Activated CD8-positive, alpha-beta memory T cell treated with anti-CD3 and anti-CD28 coated beads, Interleukin-2, amount 10 ng/mL, durations not matched to agents 7 days and 5 days (primary cell): ENCODE measurements at regions not wholly inside any gene's neighbourhood (a gene's known extent, or its start where the extent isn't known, plus 50 kb on each side); places are given as distances from the start of the nearest gene placed in this dataset.
A peak's percentile ranks its signal among the peaks of the same experiment; 100 is the strongest.
"Not testable (repeated sequence)": the region's sequence is repeated elsewhere in the genome, so short reads cannot be mapped to it uniquely, and the experiment has no call there.

Experiments used
- ATAC-seq: fragments of 150-1000 bp; cut with Tn5 transposase; one replicate; pipeline ENCODE4 v1.10.0; 2021; ENCODE audit warnings: moderate library complexity
- CTCF ChIA-PET: fragments of 350-600 bp; sonication (Branson Sonifier 250); formaldehyde crosslinking; loops from one replicate; lab custom pipeline; 2021; ENCODE audit warnings: antibody characterized with exemption; lab: Charles Lee
- DNase-seq: peaks from one replicate; pipeline ENCODE4 v3.0.0-alpha.2; 2020
- H3K27ac Mint-ChIP-seq: one replicate; pipeline ENCODE4 v1.8.0; 2021; ENCODE audit warnings: mild to moderate bottlenecking, mixed read lengths
- H3K27me3 Mint-ChIP-seq: one replicate; pipeline ENCODE4 v1.8.0; 2021; ENCODE audit warnings: mixed read lengths
- H3K36me3 Mint-ChIP-seq: one replicate; pipeline ENCODE4 v1.8.0; 2021; ENCODE audit warnings: mild to moderate bottlenecking, mixed read lengths
- H3K4me1 Mint-ChIP-seq: one replicate; pipeline ENCODE4 v1.8.0; 2021; ENCODE audit warnings: mixed read lengths
- H3K4me3 Mint-ChIP-seq: one replicate; pipeline ENCODE4 v1.8.0; 2021; ENCODE audit warnings: mild to moderate bottlenecking, moderate library complexity, mixed read lengths
- H3K9me3 Mint-ChIP-seq: one replicate; pipeline ENCODE4 v1.8.0; 2022; ENCODE audit warnings: low read depth, mixed read lengths

GRCh38 chr12:25376407-25376806 lies 125.7 kb upstream of the KRAS start:
- CTCF ChIA-PET = interaction anchor here (2.1 to 2.5 kb wide), 2 partner anchors 11 to 136 kb away, joined by 14 to 16 read pairs; no protein-coding TSS in a partner anchor
- no peak for DNase-seq
- Mint-ChIP-seq H3K9me3 (no peaks in the 10 kb centered on the region), H3K27ac (peak overlapping the region; percentile 67), H3K27me3 (no peaks in the 10 kb centered on the region), H3K4me3 (no peak overlapping the region), H3K4me1 (peaks cover 67% of the 10 kb centered on the region), H3K36me3 (peaks cover 2% of the 10 kb centered on the region)
- ATAC-seq = no peak

- Mint-ChIP-seq H3K4me1 (peaks cover 59% of the 10 kb centered on the region), H3K36me3 (peaks cover 2% of the 10 kb centered on the region), H3K27me3 (no peaks in the 10 kb centered on the region), H3K27ac (peak overlapping the region; percentile 58), H3K9me3 (no peaks in the 10 kb centered on the region), H3K4me3 (no peak overlapping the region)
- ATAC-seq (peak; percentile 33), DNase-seq (no peak)
- CTCF ChIA-PET = interaction anchor here (2.0 kb wide), 1 partner anchor 9 kb away, joined by 9 read pairs; no protein-coding TSS in a partner anchor
Observed at GRCh38 chr12:25372969-25373817, 122.5 kb upstream of the KRAS start.

GRCh38 chr12:25372002-25372401 lies 121.3 kb upstream of the KRAS start:
- no peak overlapping the region for H3K4me3 Mint-ChIP-seq
- no peak overlapping the region for H3K27ac Mint-ChIP-seq
- ATAC-seq (no peak), DNase-seq (no peak)
- CTCF ChIA-PET = interaction anchor here (2.0 kb wide), 1 partner anchor 10 kb away, joined by 9 read pairs; no protein-coding TSS in a partner anchor
- peaks cover 2% of the 10 kb centered on the region for H3K36me3 Mint-ChIP-seq
- H3K27me3 Mint-ChIP-seq = no peaks in the 10 kb centered on the region
- peaks cover 50% of the 10 kb centered on the region for H3K4me1 Mint-ChIP-seq
- no peaks in the 10 kb centered on the region for H3K9me3 Mint-ChIP-seq

- DNase-seq (no peak), ATAC-seq (no peak)
- CTCF ChIA-PET = interaction anchor here (1.1 to 1.7 kb wide), 2 partner anchors 9 to 48 kb away, joined by 3 to 6 read pairs; no protein-coding TSS in a partner anchor
- no peak overlapping the region for H3K27ac Mint-ChIP-seq
- no peaks in the 10 kb centered on the region for H3K9me3 Mint-ChIP-seq
- peaks cover 3% of the 10 kb centered on the region for H3K36me3 Mint-ChIP-seq
- H3K4me1 Mint-ChIP-seq = peaks cover 45% of the 10 kb centered on the region
- no peak overlapping the region for H3K4me3 Mint-ChIP-seq
- H3K27me3 Mint-ChIP-seq = no peaks in the 10 kb centered on the region
Observed at GRCh38 chr12:25368557-25368956, 117.8 kb upstream of the KRAS start.

- DNase-seq (no peak), ATAC-seq (no peak)
- CTCF ChIA-PET = interaction anchor here (1.6 to 2.3 kb wide), 3 partner anchors 11 to 124 kb away, joined by 3 to 16 read pairs (median 12); no protein-coding TSS in a partner anchor
- H3K4me1 Mint-ChIP-seq = peaks cover 28% of the 10 kb centered on the region
- H3K27me3 Mint-ChIP-seq = no peaks in the 10 kb centered on the region
- H3K36me3 Mint-ChIP-seq = peaks cover 3% of the 10 kb centered on the region
- H3K4me3 Mint-ChIP-seq = no peak overlapping the region
- H3K27ac Mint-ChIP-seq = no peak overlapping the region
- no peaks in the 10 kb centered on the region for H3K9me3 Mint-ChIP-seq
Observed at GRCh38 chr12:25366122-25366521, 115.4 kb upstream of the KRAS start.

- Mint-ChIP-seq H3K9me3 (no peaks in the 10 kb centered on the region), H3K4me3 (peak overlapping the region; percentile 39), H3K4me1 (peaks cover 27% of the 10 kb centered on the region), H3K36me3 (peaks cover 3% of the 10 kb centered on the region), H3K27ac (peak overlapping the region; percentile 89), H3K27me3 (no peaks in the 10 kb centered on the region)
- ATAC-seq (peak; percentile 24), DNase-seq (no peak)
- CTCF ChIA-PET = interaction anchor here (1.1 to 2.3 kb wide), 5 partner anchors 12 to 124 kb away, joined by 3 to 16 read pairs (median 4); no protein-coding TSS in a partner anchor
Observed at GRCh38 chr12:25365340-25365730, 114.6 kb upstream of the KRAS start.

GRCh38 chr12:25364529-25365339 lies 114.0 kb upstream of the KRAS start:
- DNase-seq (peak; percentile 82), ATAC-seq (peak; percentile 91)
- Mint-ChIP-seq H3K27me3 (no peaks in the 10 kb centered on the region), H3K9me3 (no peaks in the 10 kb centered on the region), H3K36me3 (peaks cover 3% of the 10 kb centered on the region), H3K27ac (peak overlapping the region; percentile 89), H3K4me3 (peak overlapping the region; percentile 67), H3K4me1 (peaks cover 25% of the 10 kb centered on the region)
- CTCF ChIA-PET = interaction anchor here (1.1 to 2.3 kb wide), 5 partner anchors 12 to 123 kb away, joined by 3 to 16 read pairs (median 4); no protein-coding TSS in a partner anchor

- DNase-seq = no peak
- Mint-ChIP-seq H3K9me3 (no peaks in the 10 kb centered on the region), H3K27me3 (no peaks in the 10 kb centered on the region), H3K4me1 (peaks cover 22% of the 10 kb centered on the region), H3K4me3 (no peak overlapping the region), H3K36me3 (peaks cover 3% of the 10 kb centered on the region), H3K27ac (no peak overlapping the region)
- ATAC-seq = no peak
- CTCF ChIA-PET = no interaction called here
Observed at GRCh38 chr12:25362646-25363045, 111.9 kb upstream of the KRAS start.

GRCh38 chr12:25361511-25361910 lies 110.8 kb upstream of the KRAS start:
- DNase-seq (no peak), ATAC-seq (no peak)
- Mint-ChIP-seq H3K27ac (no peak overlapping the region), H3K9me3 (no peaks in the 10 kb centered on the region), H3K27me3 (no peaks in the 10 kb centered on the region), H3K4me1 (peaks cover 20% of the 10 kb centered on the region), H3K36me3 (peaks cover 3% of the 10 kb centered on the region), H3K4me3 (no peak overlapping the region)
- CTCF ChIA-PET = interaction anchor here (1.3 kb wide), 1 partner anchor 28 kb away, joined by 5 read pairs; no protein-coding TSS in a partner anchor

GRCh38 chr12:25357595-25357994 lies 106.9 kb upstream of the KRAS start:
- Mint-ChIP-seq H3K36me3 (no peaks in the 10 kb centered on the region), H3K27ac (no peak overlapping the region), H3K4me3 (no peak overlapping the region), H3K9me3 (no peaks in the 10 kb centered on the region), H3K27me3 (peaks cover 4% of the 10 kb centered on the region), H3K4me1 (no peaks in the 10 kb centered on the region)
- no peak for DNase-seq
- no peak for ATAC-seq
- CTCF ChIA-PET = no interaction called here

GRCh38 chr12:25352942-25353341 lies 102.2 kb upstream of the KRAS start:
- H3K27me3 Mint-ChIP-seq, CTCF ChIA-PET, DNase-seq: not testable (repeated sequence)

GRCh38 chr12:25352083-25352918 lies 101.6 kb upstream of the KRAS start:
- Mint-ChIP-seq H3K27ac (no peak overlapping the region), H3K4me1 (peaks cover 8% of the 10 kb centered on the region), H3K36me3 (no peaks in the 10 kb centered on the region), H3K27me3 (peaks cover 12% of the 10 kb centered on the region), H3K4me3 (no peak overlapping the region), H3K9me3 (no peaks in the 10 kb centered on the region)
- CTCF ChIA-PET = no interaction called here
- DNase-seq = no peak
- no peak for ATAC-seq

More at GRCh38 chr12:25352942-25353341, 102.2 kb upstream of the KRAS start:
- H3K36me3 Mint-ChIP-seq, H3K27ac Mint-ChIP-seq, H3K4me3 Mint-ChIP-seq, ATAC-seq, H3K4me1 Mint-ChIP-seq, H3K9me3 Mint-ChIP-seq: not testable (repeated sequence)
